ENCODE measurements at regions not wholly inside any gene's neighbourhood (a gene's known extent, or its start where the extent isn't known, plus 50 kb on each side); places are given as distances from the start of the nearest gene placed in this dataset.

DNA sequence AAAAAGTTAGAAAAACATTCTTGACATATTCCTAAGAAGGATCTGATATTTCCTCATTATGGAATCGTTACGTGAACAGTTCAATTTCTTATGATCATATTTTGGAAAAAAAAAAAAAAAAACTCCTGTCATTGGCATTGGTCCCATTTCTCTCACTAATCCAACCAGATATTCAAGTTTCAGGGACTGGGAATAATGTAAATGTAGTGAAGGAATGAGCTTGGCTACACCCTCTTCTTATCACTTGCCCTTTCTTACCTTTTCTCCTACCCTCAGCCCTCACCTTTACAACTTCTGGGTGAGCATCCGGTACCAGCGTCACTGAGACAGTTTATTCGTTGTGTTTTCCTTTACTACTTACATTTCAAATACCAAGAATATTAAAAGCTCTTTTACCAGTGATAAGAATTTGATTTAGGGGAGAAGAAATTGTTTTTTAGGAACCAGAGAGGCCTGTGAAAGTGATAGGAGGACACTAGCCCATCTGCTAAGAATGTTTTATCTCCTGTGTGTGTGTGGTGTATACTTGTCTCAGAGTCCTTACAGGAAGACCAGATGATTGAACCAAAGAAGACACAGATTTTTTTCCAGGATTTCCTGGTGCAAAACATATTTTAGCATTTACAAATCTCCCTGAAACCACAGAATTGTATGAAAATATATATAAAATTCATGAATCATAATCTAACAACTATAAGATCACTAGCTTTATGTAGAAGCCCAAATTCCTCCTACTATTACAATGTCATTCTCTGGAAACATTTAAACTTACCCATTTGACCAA, 946.7 kb downstream of the ZPLD1 start:
- TF ChIP-seq ZFX (IDR thresholded peaks at IDR 0.05; ENCODE audit: borderline replicate concordance) = no peak
- TF ChIP-seq, protein P1, sequence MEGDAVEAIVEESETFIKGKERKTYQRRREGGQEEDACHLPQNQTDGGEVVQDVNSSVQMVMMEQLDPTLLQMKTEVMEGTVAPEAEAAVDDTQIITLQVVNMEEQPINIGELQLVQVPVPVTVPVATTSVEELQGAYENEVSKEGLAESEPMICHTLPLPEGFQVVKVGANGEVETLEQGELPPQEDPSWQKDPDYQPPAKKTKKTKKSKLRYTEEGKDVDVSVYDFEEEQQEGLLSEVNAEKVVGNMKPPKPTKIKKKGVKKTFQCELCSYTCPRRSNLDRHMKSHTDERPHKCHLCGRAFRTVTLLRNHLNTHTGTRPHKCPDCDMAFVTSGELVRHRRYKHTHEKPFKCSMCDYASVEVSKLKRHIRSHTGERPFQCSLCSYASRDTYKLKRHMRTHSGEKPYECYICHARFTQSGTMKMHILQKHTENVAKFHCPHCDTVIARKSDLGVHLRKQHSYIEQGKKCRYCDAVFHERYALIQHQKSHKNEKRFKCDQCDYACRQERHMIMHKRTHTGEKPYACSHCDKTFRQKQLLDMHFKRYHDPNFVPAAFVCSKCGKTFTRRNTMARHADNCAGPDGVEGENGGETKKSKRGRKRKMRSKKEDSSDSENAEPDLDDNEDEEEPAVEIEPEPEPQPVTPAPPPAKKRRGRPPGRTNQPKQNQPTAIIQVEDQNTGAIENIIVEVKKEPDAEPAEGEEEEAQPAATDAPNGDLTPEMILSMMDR (IDR thresholded peaks at IDR 0.05) = no peak
- no peak overlapping the region for H3K27ac ChIP-seq

DNA sequence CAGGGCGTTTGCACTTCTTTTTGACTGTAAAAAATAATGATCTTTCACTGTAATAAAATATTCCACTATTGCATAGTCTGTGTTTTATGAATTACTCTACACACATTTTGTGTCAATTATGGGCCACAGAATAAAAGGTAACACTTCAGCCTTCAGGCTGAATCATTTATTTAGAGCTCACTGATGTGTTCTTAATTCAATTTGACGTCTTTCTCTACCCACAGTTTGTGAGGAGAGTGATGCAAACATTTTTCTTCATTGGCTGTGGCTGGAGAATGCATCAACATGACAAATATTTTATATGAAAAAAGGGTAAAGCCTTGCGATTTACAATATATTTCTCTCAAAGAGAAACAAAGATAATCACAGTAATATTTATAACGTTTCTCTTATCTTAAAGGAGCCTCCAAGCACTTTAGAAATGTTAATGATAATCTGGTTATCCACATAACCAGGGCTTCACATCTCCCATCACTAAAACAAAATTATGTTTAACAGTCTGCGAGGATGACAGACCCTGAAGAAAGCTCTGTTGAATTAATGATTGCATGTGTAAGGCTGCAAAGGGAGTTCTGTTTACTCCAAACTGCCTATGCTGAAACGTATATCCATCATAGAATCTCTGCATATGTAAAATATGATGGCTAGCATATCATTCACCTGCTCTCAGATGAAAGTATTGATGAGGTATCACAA, 951.3 kb downstream of the ZPLD1 start:
- H3K27ac ChIP-seq = no peak overlapping the region
- no peak for TF ChIP-seq ZFX (IDR thresholded peaks at IDR 0.05; ENCODE audit: borderline replicate concordance)
- TF ChIP-seq, protein P1 (IDR thresholded peaks at IDR 0.05) = no peak

GRCh38 chr3:103388214-103388613, 953.4 kb downstream of the ZPLD1 start:
- no peak overlapping the region for H3K27ac ChIP-seq
- TF ChIP-seq ZFX (IDR thresholded peaks at IDR 0.05; ENCODE audit: borderline replicate concordance) = no peak
- TF ChIP-seq, protein P1 (IDR thresholded peaks at IDR 0.05) = no peak

GRCh38 chr3:103389356-103389755, 954.5 kb downstream of the ZPLD1 start:
- no peak overlapping the region for H3K27ac ChIP-seq
- no peak for TF ChIP-seq ZFX (IDR thresholded peaks at IDR 0.05; ENCODE audit: borderline replicate concordance)
- TF ChIP-seq, protein P1 (IDR thresholded peaks at IDR 0.05) = no peak

- no peak for TF ChIP-seq ZFX (IDR thresholded peaks at IDR 0.05; ENCODE audit: borderline replicate concordance)
- TF ChIP-seq, protein P1 (IDR thresholded peaks at IDR 0.05) = no peak
Measured at GRCh38 chr3:103393395-103394186, 958.8 kb downstream of the ZPLD1 start.

DNA sequence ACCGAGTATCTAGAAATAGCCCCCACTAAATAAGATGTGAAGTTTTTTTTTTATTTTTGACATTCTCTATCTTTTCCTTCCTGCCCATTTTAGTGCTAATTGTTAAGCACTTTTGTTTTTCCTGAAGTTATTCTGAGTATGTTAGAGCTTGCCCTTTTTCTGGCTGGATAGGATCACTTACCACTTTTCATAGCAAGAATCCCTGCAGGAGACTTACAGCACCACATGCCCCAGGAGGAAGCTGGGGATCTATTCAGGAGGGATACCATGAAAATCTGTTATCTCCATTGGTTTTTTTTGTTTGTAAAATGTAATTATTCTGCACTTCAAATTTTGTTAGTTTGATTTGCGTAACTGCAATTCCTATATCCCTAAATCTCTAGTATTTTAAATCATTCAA, 968.4 kb downstream of the ZPLD1 start:
- no peak overlapping the region for H3K27ac ChIP-seq

More at GRCh38 chr3:103393395-103394186, 958.8 kb downstream of the ZPLD1 start:
- H3K27ac ChIP-seq = no peak overlapping the region

More for the DNA sequence above, 968.4 kb downstream of the ZPLD1 start:
- TF ChIP-seq, protein P1 (IDR thresholded peaks at IDR 0.05) = no peak
- TF ChIP-seq ZFX (IDR thresholded peaks at IDR 0.05; ENCODE audit: borderline replicate concordance) = no peak

Measured in 22Rv1 (cell line).